Activated CD4-positive, alpha-beta T cell treated with anti-CD3 and anti-CD28 coated beads, Interleukin-2, amount 50 U/mL, for 24 hours (primary cell): ENCODE measurements at regions not wholly inside any gene's neighbourhood (a gene's known extent, or its start where the extent isn't known, plus 50 kb on each side); places are given as distances from the start of the nearest gene placed in this dataset.
"Not testable (repeated sequence)": the region's sequence is repeated elsewhere in the genome, so short reads cannot be mapped to it uniquely, and the experiment has no call there.

ENCODE experiments used
- DNase-seq, 2 donors: peaks; one replicate each; pipeline ENCODE4 v3.0.0-alpha.2; 2020; ENCODE audit warnings: low read depth in 1 of 2, low spot score in 1 of 2

- no peak for DNase-seq
Measured at GRCh38 chr3:64438066-64438465, 212.8 kb upstream of the PRICKLE2 start.

- DNase-seq, result no peak
Measured at GRCh38 chr3:64437131-64437530, 211.9 kb upstream of the PRICKLE2 start.

- not testable (repeated sequence) for DNase-seq
Measured at GRCh38 chr3:64435023-64435422, 209.8 kb upstream of the PRICKLE2 start.

- no peak for DNase-seq
Measured at GRCh38 chr3:64432870-64433269, 207.6 kb upstream of the PRICKLE2 start.

DNA sequence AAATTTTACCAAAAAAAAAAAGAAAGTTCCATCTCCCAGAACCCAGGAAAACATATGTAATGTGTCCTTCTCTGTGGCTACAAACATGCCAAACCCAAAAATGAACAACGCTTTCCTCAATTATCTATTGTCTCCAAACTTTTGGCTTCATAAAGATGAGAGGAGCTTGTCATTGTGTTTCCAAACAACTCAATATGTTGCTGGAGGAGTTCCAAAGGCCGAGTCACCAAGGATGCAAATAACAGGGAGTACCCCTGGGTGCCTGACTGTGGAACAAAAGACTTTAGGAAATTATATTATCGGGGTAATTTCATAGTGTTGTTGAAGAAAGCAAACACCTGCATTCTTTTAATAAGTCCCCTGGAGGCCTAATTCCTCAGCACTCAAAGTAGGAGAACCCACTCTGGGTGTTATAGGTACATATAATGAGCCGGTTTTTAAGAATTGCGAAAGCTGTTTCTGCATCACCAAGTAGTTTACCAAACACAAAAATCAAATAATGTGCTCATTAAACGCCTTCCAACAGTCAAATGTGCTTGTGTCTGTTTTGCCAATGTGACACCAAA is 206.3 kb upstream of the PRICKLE2 start:
- no peak for DNase-seq

DNA sequence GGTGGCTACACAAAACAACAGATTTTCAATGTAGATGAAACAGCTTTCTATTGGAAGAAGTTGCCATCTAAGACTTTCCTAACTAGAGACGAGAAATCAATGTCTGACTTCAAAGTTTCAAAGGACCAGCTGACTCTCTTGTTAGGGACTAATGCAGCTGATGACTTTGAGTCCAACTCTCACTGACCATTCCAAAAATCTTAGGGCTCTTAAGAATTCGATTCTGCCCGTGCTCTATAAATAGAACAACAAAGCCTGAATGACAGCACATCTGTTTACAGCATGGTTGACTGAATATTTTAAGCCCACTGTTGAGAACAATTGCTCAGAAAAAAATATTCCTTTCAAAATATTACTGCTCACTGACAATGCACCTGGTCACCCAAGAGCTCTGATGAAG is 202.4 kb upstream of the PRICKLE2 start:
- no peak for DNase-seq

- DNase-seq, result no peak
Measured at GRCh38 chr3:64426551-64426950, 201.3 kb upstream of the PRICKLE2 start.

DNA sequence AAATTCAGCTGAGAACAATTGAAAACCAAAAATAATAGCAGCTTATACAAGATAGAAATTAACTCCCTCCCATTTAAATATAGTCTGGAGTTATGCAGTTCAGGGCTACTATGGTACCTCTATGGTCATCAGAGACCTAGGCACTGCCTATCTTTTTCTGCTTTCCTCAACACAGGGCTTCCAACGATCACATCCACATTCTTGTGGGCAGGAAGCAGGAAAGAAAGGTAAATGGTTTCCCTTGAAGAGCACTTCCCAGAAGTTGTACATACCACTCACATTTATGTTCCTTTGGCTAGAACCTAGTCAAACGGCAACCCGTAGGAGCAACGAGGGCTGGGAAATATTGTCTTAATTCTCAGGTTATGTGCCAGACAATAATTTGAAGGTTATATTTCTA is 197.7 kb upstream of the PRICKLE2 start:
- no peak for DNase-seq

GRCh38 chr3:64422192-64422591 is 196.9 kb upstream of the PRICKLE2 start:
- no peak for DNase-seq

DNA sequence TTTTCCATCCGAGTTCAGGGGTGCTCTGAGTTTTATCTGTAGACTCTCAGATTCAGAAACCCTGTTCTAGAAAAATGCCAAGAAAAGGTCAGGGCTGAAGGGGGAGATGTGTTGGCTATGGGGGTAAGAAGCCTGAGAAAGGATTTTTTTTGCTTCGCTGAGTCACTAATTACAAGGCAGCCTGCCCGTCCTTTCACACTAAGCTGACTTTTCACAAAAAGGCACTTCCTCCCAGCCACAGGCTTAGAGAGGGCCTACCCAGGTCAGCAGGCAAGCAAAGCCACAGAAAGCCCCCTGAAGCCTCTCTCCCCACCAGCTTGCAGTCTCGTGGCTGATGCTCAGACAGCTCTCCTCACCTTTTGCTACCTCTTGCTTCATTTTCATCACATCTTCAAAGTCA is 192.6 kb upstream of the PRICKLE2 start:
- DNase-seq, result no peak

DNA sequence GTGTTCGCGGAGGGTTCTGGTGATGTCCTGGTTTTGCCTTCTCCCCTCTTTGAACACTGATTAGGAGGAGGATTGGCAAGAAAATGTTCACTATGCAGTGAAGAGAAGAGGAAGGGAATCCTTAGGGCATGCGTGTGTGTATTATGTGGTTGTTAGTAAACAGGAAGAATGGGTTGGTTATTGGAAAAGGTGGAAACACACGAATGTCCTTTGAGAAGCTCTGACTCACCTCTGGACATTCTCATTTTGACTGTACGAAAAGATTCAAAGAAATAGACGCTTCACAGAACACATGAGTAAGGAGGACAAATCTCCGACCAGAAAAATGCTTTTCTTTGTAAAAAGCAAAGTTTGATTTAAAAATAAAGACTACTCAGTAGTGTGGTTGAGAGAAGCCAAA is 188.8 kb upstream of the PRICKLE2 start:
- DNase-seq, result no peak

DNA sequence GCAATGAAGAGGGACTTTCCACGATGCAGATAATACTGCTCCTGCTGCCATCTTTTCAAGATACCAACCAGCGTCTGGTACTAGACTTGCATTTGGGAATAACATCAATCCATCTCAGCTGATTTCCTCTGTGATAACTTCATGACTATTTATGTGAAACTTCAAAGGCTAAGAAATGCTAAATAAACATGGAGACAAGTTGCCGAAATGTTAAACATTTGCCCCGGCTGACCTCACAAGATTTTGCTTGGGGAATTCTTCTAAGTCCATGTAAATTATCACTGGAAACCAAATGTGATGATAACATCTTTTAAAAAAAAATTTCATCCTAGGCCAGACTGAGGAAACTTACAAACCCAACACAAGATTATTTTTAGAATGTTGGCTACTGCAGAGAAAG is 185.8 kb upstream of the PRICKLE2 start:
- no peak for DNase-seq

DNA sequence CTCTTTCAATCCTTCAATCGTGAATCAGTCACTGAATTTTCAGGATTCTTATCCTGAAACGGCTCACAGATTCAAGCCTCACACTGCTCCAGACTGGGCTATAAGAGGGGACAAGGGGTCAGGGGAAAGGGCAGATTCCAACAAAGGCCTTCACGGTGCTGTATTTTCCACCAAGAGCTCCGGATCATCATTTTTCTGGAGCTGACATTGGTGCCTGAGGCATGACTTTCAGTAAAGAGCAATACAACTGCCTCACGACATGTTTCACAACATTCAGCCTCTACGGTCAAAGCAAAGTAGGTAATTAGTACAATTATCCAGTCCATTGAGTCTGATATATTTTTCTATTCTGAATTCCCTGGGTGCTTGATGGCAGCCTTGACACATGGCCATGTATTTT is 185.0 kb upstream of the PRICKLE2 start:
- no peak for DNase-seq

- DNase-seq, result no peak
Measured at GRCh38 chr3:64408770-64409169, 183.5 kb upstream of the PRICKLE2 start.

GRCh38 chr3:64406271-64406670 is 181.0 kb upstream of the PRICKLE2 start:
- DNase-seq, result no peak

GRCh38 chr3:64405211-64405835 is 180.1 kb upstream of the PRICKLE2 start:
- DNase-seq, result no peak

DNA sequence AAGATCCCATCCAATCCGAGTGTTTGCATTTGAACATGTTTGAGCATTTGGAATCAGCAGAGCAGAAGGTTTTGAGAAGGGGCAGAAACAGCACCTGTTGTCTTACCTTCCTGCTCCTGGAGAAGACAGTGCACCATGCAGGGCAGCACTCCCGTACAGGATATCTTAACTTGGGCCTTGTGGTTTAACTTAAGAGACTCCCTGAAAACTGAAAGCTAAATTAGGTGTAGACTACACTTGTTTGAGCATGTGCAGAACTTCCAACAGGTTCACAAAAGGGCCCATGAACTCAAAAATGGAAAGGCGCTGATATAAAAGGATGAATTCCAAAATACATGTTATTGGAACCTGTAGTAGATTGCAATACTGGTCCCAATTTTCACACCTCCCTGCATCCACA is 175.4 kb upstream of the PRICKLE2 start:
- DNase-seq, result no peak

GRCh38 chr3:64399205-64399800 is 174.0 kb upstream of the PRICKLE2 start:
- DNase-seq, result peak in 1 of 2 donors; percentile 7

GRCh38 chr3:64398476-64398875 is 173.2 kb upstream of the PRICKLE2 start:
- no peak for DNase-seq

DNA sequence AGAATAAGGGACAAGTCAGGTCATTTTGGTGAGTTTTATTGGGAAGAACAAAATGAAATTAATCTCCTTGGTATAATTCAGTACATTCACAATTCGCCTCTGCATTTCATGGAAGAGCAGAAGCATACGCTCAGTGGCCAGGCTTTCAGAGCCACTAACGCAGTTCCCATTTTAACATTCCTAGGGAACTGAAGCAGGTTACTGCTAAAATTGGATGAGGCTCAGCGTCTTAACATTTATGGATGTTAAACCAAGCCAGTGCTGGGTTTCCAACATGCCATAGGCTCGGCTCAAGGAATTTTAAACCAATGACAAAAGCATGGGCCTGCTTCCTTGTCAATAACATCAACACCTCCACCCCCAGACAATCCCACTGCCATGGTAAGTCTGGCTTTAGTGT is 172.7 kb upstream of the PRICKLE2 start:
- DNase-seq, result no peak

DNA sequence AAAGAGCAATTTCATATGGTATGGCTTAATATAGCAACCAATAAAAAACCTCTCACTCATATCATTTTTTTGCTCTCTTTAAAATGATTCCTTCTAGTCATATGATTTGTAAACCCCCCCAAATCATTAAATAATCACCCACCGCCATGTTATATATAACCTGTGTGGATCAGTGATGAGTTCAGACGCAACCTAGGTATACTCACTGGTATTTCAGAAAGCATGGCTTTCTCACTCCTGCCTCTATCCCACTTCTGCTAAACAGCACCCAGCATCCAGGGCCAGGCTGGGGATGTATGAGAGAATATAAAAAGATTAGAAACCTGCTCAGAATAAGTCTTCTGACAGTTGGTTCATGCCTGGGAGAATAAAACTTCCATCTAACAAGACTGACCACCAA is 172.3 kb upstream of the PRICKLE2 start:
- DNase-seq, result no peak

GRCh38 chr3:64395490-64395889 is 170.2 kb upstream of the PRICKLE2 start:
- DNase-seq, result no peak

DNA sequence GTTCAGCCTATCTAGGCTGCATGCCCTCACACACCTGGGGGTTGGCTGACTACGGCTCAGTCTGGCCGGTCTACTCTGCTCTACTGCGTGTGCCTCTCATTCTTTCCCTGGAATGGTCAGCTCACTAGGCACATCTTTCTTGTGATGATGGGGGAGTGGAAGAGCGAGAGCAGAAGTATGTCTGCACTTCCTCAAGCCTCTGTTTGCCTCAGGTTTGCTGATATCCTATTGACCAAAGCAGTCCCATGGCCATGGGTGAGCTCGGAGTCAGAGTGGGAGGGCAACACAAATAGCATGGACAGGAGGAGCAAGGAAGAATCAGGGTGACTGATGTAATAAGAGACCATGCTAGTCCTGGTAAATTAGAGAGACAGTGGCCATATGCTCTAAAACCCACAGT is 167.9 kb upstream of the PRICKLE2 start:
- DNase-seq, result no peak
